H4 (cell line): ENCODE measurements at regions not wholly inside any gene's neighbourhood (a gene's known extent, or its start where the extent isn't known, plus 50 kb on each side); places are given as distances from the start of the nearest gene placed in this dataset.

ENCODE experiments used
- DNase-seq: peaks from one replicate; pipeline ENCODE4 v3.0.0-alpha.2; 2015; ENCODE audit warnings: low spot score

DNA sequence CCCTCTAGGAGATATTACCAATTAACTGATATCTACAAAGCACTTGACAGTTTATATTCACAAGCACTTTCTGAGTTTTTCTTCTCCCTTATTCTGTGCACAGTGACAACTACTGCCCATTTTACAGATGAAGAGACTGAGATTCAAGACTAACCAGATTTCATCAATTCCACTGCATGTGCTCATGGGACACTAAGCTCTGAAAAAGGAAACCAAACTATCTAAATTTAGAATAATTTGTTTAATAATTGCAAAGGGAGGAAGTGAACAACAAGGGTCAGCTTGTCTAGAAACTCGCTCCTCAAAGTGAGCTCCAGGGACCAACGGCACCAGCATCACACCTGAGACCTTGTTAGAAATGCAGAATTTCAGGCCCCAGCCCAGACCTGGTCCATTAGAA lies 50.8 kb upstream of the MYLIP start:
- no peak for DNase-seq

- no peak for DNase-seq
Observed at GRCh38 chr6:16069671-16070070, 59.2 kb upstream of the MYLIP start.

DNA sequence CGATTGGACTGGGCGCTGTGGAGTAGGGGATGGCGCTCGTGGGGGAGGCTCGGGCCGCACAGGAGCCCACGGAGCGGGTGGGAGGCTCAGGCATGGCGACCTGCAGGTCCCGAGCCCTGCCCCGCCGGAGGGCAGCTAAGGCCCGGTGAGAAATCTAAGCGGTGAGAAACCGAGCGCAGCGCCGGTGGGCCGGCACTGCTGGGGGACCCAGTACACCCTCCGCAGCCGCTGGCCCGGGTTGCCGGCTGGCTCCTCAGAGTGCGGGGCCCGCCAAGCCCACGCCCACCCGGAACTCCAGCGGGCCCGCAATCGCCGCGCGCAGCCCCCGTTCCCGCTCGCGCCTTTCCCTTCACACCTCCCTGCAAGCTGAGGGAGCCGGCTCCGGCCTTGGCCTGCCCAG lies 59.7 kb upstream of the MYLIP start:
- no peak for DNase-seq

DNA sequence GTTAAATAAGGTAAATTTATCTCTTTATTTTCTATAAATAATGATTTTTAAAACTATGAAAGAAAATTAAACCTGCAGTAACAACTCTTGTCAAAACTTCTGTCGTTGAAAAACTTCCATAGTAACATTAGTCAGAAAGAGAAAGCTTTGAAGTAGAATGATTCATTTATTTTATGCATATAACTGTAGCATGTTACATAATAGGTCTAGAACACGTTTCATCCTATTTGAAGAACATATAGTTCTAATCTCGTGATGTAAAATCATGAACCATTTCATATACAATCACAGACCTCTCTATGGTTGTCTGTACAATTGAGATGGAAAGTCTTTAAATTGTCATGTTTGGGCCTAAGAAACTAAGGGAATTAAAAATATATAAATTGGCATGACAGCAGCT lies 61.3 kb upstream of the MYLIP start:
- no peak for DNase-seq

- DNase-seq: no peak
Observed at GRCh38 chr6:16064671-16065072, 64.2 kb upstream of the MYLIP start.

- no peak for DNase-seq
Observed at GRCh38 chr6:16063580-16063979, 65.3 kb upstream of the MYLIP start.

DNA sequence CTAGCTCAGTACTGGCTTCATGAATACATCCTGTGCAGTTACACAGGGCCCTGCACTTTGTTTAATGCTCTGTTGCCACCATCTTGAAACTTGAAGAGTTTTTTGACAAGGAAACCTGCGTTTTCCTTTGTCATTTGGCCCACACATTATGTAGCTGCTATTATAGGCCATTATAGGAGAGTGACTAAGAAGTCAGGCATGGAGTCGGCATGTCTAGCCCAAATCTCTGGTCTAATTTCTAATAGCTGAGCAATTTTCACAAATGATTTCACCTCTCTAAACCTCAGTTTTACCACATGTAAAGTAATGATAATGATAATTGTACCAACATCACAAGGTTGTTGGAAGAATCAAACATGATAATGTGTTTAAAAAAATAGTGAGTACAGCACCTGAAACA lies 67.1 kb upstream of the MYLIP start:
- no peak for DNase-seq

- no peak for DNase-seq
Observed at GRCh38 chr6:16060039-16060438, 68.8 kb upstream of the MYLIP start.

GRCh38 chr6:16059496-16059895 lies 69.4 kb upstream of the MYLIP start:
- DNase-seq: no peak

GRCh38 chr6:16058929-16059345 lies 69.9 kb upstream of the MYLIP start:
- DNase-seq: no peak

- no peak for DNase-seq
Observed at GRCh38 chr6:16058201-16058928, 70.5 kb upstream of the MYLIP start.

DNA sequence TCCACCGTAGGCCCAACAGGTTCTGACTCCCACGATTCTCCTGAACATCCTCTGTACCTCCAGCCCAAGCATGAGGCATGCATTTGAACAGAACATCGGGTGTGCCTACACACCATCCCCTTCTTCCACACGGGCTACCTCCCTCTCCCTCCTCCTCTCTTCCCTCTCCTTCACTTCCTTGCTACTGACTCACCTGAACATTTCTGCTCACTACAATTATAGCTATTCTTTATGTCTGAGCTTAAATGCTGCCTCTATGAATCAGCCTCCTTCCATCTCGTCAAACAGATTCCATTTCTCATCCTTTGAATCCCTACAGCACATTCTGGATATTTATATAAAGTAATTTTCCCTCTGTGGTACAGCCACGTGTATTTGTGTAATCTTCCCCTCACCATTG lies 71.4 kb upstream of the MYLIP start:
- DNase-seq: no peak

DNA sequence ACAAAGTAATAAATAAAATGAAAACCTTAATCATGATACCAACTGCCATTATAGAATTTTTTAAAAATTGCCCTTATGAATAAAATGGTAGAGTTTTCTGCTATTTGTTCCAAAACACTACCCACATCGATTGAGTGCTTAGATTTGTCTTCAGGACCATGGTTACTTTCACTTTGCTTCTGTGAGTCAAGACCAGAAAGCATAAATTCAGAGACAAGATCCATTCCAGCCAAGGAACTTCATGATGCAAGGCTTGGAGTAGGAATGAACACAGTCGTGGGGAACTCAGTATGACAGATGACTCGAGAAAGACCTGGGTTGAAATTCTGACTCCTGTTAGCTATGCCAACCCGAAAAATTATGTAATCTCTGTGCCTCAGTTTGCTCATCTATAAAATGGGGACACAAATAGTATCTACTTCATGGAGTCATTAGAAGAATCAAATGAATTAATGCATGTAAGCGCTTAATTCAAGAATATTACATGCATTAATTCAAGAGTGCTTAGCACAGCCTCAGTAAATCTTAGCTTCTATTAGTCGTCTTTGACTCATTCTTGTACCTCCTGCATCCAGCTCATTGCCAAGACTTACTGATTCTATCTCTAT lies 72.5 kb upstream of the MYLIP start:
- no peak for DNase-seq

GRCh38 chr6:16055852-16056251 lies 73.0 kb upstream of the MYLIP start:
- DNase-seq: no peak

- peak; percentile 22 for DNase-seq
Observed at GRCh38 chr6:16049168-16049567, 79.7 kb upstream of the MYLIP start.

- DNase-seq: no peak
Observed at GRCh38 chr6:16048221-16048620, 80.7 kb upstream of the MYLIP start.

GRCh38 chr6:16047435-16047990 lies 81.4 kb upstream of the MYLIP start:
- no peak for DNase-seq

DNA sequence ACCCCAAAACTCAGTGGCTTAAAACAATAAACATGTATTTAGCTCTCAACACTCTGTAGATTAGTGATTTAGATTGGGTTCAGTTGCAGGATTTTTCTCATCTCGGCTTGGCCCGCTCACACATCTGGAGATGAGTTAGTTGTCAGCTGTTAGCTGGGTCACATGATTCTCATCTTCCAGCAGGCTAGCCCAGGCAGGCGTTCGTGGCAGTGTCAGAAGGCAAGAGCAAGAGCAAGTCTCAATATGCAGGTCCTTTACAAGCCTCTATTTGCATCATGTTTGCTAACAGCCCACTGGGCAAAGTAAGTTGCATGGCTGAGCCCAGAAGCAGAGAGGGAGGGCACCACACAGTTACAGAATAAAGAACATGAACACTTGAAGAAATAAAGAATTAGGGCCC lies 83.6 kb upstream of the MYLIP start:
- DNase-seq: no peak

DNA sequence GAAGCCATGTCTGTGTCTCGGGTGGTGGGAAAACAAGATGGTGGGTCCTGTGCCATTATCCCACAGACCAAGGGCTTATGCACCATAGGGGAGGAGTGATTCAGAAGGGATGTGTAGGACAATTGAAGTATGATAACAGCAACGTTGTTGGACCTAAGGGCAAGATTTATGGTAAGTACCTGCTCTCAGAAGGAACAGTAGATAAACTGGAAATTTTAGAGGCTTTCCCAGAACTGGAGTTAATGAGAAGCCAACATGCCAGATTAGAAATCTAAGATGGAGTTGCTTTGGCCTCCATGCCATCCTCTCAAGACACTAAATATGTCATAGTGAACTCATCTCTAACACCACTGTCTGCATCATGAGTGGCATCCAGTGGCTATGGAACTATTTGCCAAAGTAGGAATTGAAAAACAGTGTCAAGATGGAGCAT lies 84.7 kb upstream of the MYLIP start:
- no peak for DNase-seq

GRCh38 chr6:16043171-16044135 lies 85.4 kb upstream of the MYLIP start:
- DNase-seq: no peak

GRCh38 chr6:16042751-16043150 lies 86.1 kb upstream of the MYLIP start:
- DNase-seq: no peak

DNA sequence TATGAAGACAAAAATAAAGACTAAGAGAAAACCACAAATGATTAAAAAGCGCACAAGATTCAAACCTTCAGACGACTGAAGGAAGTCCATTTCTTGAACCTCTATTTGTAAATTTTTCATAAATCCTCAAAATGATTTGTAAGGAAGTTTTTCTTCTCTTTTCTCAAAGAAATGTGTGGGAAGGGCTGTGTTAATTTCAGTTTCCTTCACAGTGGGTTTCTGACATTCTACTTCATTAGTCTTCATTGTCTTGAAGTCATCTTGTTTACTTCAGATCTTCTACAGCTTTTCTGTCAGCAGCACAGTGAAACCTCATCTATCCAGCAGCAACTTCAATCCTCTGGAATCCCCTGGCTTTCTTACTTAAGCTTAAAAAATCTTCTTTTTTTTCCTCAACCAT lies 87.6 kb upstream of the MYLIP start:
- no peak for DNase-seq
